Cerebellar cortex (tissue), 1 donor: ENCODE measurements at regions not wholly inside any gene's neighbourhood (a gene's known extent, or its start where the extent isn't known, plus 50 kb on each side); places are given as distances from the start of the nearest gene placed in this dataset.

Source experiments
- DNase-seq: peaks from one replicate; pipeline ENCODE4 v3.0.0-alpha.2; 2015; ENCODE audit warnings: low spot score

DNA sequence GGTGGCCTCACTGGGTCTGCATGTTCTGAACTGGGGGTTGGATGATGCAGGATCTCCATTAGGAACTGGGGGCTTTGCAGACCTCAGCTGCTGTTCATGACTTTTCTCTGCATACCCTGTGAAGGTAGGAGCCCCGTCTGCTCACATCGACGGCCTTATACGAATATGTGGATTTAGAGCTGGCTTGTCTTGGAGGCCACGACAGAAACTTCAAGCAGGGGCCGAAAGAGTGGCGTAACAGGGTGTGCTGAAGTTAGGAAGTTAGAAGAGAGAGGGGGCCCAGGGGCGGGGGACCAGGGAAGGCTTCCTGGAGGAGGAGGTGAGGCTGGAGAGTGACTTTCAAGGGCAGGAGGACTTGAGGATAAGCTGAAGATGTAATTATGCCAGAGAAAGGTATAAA, 144.9 kb downstream of the TSN start:
- DNase-seq = no peak

DNA sequence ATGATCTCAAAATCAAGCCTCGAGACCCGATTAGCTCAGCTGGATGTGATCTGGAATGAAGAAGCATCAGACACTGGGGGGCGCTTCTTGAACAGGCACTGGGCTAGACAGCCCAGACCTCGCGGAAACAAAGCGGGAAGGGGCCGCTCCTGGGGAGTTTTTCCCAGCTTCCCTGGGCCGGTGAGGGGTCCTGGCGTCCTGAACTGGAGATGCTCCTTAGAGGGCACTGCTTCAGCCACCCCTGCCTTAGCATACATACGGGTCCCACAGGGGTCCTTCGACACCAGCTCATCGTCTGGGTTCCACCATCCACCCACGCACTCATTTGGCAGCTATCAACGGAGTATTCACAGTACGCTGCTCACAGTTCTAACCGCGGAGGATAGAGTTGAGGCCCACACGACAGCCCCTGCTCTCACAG, 146.7 kb downstream of the TSN start:
- DNase-seq = no peak

DNA sequence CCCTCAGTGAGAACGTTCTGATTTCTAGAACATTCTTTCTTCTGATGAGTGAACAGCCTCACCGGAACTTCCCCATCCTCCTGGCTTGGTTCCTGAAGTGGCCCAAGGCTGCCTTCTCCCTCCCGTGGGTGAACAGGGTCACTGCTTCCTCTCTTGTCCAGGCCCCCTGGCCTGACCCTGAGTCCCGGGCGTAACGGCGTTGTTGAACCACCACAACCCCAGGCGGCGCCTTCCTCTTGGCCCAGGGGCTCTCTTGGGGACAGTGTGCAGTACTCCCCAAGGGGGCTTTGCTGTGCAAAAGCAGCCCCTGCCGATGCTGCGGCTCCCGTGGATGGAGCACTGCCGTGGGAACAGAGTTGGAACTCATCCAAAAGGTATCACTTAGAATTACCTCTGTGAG, 147.2 kb downstream of the TSN start:
- no peak for DNase-seq

DNA sequence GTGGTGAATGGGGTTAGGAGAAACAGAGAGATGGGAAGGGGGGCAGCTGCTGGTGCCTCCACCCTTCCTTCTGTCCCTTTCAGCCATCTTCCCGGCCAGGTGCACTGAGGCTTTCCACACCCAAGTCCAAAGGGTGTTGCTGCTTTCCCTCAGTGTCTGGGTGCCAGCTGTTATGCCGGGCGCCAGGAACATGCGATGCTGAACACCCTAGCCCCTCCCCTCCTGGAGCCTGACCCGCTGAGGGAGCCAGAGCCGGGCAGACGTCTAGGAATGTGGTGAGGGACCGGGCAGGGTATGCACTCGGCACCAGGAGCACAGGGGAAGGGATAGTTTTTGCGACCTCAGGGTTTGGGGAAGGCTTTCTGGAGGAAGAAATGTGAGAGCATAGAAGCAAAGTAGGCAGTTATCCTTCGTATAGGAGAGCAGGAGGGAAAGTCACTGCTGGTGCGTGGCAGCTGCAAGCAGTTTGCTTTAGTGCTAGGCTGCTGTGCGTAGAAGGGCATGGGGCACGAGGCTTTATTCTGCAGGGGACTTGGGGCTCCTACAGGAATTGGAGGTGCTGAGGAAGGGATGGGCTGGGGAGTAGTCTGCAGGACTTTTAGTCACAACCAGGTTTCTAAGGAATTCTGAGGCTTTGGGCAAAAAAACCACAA, 147.7 kb downstream of the TSN start:
- DNase-seq = no peak

DNA sequence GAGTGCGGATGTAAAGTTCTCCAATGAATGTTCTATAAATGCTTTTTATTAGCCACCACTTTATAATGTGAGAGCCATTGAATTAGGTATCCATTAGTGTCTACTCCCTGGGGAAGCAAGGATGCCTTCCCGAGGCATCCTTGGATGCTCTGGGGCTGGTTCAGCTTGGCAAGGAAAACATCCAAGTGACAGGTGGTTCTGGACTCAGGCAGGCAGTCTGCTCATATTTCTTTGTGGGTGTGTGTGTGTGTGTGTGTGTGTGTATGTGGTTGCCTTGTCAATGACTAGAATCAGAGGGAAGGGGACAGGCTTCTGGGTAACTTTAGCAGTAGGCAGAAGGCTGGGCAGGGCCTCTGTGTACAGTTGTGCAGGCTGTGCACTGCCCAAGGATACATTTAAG, 149.2 kb downstream of the TSN start:
- no peak for DNase-seq

DNA sequence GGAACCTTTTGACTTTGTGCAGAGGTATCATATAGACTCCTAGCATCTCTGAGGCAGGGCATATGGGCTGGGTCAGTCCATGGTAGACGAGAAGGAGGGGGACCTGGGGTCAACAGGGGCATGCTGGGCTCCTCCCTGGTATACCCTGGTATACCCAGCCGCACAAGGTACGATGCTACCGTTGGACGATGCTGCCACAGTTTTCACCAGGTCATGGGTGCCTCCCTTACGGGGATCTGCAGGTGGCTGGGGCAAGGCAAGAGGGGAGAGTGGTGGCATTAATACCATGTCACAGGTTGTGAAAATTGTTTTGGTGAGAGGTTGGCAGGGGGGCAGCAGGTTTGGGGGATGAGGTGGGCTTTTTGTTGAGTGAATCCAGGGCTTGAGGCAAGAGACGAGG, 149.8 kb downstream of the TSN start:
- no peak for DNase-seq

DNA sequence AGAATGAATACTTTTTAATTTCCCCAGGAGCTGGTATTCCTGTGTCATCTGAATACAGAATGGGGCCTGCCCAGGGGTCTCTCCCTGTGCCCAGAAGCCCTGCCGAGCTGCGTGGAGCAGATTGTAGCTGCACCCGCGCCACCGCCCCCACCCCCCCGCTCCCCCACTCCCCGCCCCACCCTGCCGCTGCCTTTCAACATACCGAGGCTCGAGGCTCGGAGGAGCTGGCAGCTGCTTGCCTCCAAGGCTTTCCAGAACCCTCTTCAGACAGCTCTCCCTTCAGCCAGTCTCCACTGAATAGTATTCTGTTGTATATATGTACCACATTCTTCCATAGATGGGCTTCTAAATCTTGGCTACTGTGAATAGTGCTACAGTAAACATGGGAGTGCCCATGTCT, 150.7 kb downstream of the TSN start:
- DNase-seq = no peak

DNA sequence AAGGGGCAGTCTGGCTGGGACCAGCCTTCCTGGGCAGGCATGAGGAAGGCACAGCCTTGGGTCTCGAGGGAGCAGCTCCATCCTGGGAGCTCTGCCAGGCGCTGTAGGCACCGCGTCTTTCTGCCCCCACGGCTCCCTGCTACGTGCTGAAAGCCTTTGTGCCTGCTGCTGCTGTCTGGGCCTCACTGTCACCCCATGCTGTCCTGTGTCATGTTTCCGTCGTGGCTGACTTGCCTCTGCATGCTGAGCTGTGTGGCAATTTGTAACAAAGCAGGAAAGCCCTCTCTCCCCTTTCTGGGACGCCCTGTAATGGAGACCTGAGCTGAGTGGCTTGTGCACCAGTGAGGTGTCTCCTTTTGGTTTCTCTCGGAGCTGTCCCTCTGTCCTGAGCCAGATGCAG, 152.5 kb downstream of the TSN start:
- DNase-seq = no peak

DNA sequence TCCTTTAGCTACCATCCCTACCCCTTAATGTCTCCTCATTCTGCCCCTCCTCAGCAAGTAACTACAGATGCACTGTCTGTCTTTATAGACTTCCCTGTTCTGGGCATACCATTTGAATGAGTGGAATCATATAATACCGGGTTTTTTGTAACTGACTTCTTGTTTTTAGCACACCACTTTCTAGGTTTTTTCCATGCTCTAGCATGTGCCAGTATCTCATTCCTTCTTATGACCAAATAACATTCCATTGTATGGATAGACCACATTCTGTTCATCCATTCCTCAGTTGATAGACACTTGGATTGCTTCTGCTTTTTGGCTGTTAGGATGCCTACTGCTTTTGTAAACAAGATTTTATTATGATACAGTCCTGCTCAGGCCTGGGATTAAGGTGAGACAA, 154.7 kb downstream of the TSN start:
- no peak for DNase-seq

DNA sequence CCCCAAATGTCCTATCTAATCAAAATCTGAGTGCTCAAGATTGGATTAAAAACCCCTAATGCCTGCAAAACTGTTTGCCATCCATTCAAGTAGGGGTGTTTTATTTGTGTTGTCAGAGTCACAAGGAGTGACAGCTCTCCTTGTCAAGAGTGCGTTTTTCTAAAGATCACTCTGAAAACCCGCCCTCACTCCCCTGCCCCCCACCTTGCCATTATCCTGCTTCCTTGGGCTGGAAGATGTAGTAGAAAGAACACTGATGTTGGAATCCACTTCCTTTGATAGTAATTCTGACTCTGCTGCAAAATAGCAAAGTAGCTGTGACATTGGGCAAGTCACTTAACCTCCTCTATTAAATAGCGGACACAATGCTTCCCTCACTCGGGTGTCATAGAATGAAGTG, 155.6 kb downstream of the TSN start:
- DNase-seq = no peak

DNA sequence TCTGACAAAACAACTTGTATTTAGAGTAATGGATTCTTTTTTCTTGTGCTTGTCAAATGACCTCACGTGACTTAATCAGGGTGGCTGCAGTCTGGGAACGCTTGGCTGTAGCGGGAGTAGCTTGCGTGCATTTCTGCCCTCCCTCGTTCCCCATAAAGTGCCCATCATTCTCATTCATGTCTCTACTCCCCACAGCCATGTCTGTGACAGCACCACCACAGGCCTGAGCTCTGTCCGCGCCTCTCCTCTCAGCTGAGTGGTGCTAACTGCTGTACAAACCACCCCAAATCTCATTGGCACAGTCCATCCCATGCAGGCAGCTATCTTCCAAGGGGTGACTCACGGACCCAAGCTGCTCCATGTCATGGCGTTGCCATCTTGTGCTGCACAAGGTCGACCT, 161.7 kb downstream of the TSN start:
- DNase-seq = no peak

DNA sequence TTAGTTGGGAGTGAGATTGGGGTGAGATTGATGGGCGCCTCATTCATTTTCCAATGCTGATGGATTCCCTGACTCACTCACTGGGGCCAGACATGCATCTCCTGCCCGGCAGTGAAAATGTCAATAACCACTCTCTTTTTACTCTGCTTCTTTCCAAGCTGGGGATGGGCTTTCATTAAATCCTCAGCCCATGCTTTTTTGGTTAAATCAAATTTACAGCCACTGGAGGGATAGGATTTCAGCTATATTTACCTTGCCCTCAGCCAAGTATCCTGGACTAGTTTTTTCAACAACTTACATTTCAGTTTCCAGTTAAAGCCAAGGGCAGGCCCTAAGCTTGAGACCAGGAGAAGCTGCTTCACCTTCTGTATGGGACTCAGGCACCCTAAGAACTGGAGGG, 162.8 kb downstream of the TSN start:
- DNase-seq = no peak

DNA sequence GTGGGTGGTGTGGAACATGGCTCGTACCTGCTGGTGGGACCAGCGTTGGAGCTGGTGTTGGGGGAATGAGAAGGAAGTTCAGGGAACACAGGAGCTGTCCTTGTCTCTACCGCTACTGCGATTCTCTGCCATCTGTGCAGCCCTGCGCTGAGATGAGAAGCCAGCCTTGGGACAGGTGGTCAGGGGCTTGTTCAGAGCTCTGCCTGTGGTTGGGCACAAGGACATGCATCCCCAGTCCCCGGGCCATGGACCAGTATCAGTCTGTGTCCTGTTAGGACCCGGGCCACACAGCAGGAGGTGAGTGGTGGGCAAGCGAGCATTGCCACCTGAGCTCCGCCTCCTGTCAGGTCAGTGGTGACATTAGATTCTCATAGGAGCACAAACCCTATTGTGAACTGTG, 164.4 kb downstream of the TSN start:
- DNase-seq = no peak

DNA sequence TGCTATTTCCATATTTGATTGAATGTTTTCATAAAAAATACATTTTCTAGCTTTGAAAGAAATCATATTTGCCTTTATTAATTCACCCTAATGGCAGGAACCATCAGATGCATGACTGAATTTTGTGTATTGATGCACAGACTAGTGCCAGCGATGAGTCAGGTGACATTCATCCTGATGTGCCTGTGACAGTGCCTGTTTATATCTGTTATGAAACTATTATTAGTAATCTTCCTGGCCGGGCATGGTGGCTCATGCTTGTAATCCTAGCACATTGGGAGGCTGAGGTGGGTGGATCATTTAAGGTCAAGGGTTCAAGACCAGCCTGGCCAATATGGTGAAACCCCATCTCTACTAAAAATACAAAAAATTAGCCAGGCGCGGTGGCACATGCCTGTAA, 170.0 kb downstream of the TSN start:
- DNase-seq = no peak

DNA sequence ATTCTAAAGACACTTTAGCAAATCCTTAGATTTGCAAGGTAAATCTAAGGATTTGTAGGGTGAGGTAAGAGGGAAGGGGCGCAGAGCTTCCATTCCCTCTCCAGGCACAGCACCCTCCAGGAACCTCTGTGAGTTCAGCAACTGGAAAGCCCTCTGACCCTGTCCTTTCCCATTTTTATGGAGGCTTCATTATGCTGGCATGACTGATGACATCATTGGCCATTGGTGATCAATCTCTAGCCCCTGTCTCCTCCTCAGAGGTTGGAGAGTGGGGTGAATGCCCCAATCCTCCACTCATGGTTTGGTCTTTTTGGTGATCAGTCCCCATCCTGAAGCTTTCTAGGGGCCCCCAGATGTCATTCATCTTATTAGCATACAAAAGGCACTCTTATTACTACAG, 187.8 kb downstream of the TSN start:
- DNase-seq = no peak

DNA sequence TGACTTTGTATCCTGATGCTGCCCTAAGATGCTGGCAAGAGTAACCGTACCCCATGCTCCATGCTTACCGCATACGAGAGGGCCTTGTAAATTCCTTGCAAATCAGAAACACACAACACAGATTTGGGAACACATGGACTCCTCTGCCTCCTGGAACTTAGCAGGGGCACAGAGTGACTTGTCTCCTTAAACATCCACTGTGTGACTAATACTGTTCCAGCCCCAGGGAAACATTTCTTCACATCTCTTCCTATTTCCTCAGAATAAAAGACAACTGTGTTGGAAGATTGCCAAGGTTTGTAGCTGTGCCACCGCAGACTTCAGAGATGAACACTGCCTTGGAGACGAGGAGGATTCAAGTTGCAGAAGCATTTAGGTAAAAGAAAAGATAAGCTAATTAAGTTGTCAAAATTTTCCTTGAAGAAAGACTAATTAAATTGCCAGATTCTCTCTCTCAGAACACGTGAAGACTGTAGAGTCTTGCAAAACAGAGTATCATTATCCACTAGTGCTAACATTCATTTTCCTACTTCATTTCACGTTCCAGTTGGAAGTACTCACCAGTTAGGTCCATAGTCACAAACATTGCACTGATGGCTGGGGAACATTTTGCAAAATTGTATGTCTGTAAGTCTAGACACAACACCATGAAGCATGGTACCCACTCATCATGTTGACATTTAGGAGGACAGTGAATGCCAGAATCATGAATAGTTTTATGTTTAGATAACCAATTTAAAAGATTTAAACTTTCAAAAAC, 188.8 kb downstream of the TSN start:
- peak; percentile 0 for DNase-seq

DNA sequence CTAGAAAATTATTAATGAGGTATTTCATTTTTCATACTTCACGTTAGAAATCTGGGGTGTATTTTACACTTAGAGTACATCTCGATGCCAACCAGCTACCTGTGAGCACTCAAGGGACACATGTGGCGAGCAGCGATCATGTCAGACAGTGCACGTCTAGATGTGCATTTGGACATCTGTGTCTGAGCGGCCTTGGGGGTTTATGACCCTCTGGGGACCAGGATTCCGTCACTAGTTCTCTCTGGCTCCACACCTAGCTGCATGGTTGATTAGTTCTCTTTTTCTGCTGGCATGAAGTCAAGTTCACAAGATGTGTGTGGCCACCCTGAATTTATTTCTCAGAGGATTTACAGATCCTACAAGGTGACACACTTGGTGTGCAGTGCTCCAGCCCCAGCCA, 192.2 kb downstream of the TSN start:
- no peak for DNase-seq

DNA sequence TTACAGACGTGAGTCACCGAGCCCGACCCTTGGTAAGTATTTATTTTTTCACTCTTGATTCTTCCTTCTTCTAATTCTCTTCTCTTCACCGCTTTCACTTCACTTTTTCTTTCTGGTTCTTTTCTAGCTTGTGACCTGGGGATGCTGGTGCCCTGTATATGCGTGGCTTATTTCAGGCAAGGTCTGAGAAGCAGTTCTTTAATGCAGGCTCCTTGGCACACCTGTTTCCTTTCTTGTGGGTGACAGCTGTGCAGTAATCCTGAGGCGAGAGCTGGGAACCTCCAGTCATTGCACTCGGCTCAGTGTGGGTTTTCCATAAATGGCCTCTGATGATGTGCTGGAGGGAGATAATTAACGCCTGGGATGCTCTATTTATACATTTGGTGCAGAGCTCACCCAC, 193.8 kb downstream of the TSN start:
- DNase-seq = no peak

DNA sequence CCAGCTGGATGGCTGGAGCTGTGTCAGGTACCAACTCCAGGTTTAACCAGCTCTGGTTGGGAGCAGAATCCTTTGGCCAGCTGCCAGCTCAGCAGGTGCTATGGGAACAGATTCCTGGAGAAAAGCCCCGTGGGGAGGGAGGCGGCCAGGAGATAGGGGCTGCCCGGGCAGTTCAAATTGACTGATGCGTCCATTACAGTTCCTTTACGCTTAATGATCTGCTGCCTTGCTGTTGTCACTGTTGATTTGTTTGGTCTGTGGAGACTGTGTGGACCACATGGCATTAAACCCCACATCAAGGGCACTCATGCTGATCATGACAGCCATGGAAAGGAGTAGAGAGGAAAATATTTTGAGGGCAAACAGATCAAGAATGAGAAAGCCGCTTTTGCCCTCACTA, 200.0 kb downstream of the TSN start:
- DNase-seq = no peak

DNA sequence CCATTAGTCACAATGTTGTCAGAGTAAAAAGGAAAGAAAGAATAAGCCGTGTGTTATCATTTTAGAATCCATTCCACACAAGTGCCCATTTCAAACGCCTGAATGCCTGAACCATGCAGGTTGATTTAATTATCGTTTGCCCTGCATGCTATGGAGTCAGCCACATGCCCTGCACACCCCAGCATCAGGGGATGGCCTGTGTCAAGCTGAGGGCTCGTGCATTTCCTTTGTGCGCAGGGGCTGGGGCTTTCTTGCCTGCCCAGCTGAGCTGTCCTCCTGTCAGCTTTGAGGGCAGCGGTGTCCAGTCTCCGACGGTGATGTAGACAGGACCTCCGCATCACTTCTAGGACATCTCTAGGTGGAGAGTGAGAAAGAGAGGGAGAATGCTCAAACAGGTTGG, 200.4 kb downstream of the TSN start:
- DNase-seq = no peak

DNA sequence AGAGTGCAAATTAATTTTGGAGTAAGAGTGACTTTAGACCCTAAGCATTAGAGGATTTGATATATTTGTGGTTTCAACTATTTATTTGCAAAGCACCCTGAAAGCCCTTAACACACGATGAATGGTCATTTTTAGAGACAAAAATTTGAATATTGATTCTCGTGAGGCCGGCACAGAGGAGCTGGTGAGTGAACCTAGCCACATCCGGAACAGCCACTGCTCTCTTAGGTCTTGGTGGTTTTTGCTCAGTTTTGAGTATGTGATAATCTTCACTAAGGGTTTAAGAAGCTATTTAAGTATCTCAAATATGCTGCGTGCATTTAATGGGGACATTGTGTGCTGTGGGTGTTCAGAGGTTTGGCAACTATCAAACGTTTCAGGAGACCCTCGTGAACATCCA, 204.8 kb downstream of the TSN start:
- DNase-seq = no peak

DNA sequence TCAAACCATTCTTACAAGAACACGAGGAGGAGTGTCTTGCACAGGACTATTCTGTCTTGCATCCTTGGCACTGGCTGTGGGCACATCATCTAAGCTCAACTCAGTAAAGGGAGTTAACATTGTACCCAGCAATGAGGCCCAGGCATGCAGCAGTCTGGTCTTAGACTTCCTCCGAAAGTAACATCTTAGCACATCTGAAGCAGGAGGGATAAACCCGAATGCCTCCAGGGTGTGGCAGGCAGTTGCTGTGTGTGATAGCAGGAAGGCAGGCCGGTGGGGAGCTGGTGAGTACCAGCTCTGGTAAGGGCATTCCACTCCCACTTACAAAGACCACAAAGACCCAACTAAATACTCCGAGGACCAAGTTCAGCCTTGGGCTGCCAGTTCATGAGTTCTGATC, 206.3 kb downstream of the TSN start:
- DNase-seq = no peak

DNA sequence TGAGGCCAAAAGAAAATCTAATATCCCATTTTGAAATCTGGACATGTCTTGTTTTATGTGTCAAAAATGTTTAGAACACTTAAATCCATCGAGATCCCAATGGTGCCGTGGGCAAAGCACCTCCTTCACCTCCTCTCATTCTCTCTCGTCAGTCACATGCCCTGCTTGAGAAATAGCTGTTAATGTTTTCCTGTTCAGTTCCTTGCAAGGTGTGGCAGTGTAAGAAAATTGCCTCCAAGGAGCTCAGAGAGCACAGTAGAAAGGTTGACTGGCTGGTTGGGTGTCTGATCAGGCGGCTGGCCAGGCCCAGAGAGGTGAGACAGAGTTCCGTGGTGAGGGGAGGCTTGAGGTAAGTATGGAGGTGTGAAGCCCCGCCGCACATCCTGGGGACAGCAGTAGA, 210.2 kb downstream of the TSN start:
- no peak for DNase-seq

DNA sequence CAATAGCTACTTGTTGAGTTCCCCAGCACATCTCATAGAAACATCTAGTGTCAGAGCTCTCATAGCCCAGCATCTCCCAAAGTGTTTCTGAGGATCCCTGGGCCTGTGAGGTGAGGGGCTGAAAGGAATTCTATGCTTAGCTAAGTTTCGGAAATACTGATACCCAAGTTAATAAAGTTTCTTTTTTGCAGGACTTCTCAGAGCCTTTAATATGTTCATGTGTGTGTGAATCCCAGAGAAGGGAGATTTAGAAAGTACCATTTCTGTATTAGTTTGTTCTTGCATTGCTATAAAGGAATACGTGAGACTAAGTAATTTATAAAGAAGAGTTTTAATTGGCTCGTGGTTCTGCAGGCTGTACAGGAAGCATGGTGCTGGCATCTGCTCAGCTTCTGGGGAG, 211.2 kb downstream of the TSN start:
- no peak for DNase-seq
